Activated naive CD4-positive, alpha-beta T cell treated with anti-CD3 and anti-CD28 coated beads, Interleukin-2, amount 50 U/mL, for 24 hours (primary cell): ENCODE measurements at regions not wholly inside any gene's neighbourhood (a gene's known extent, or its start where the extent isn't known, plus 50 kb on each side); places are given as distances from the start of the nearest gene placed in this dataset.

Source experiments
- H3K27ac Mint-ChIP-seq: one replicate; pipeline ENCODE4 v1.8.0; 2021; ENCODE audit warnings: mild to moderate bottlenecking, mixed read lengths
- H3K27me3 Mint-ChIP-seq: one replicate; pipeline ENCODE4 v1.8.0; 2021; ENCODE audit warnings: mixed read lengths
- H3K36me3 Mint-ChIP-seq: one replicate; pipeline ENCODE4 v1.8.0; 2021; ENCODE audit warnings: mixed read lengths
- H3K4me1 Mint-ChIP-seq: one replicate; pipeline ENCODE4 v1.8.0; 2021; ENCODE audit warnings: mixed read lengths
- H3K4me3 Mint-ChIP-seq: one replicate; pipeline ENCODE4 v1.8.0; 2021; ENCODE audit warnings: mild to moderate bottlenecking, mixed read lengths
- H3K9me3 Mint-ChIP-seq: one replicate; pipeline ENCODE4 v1.8.0; 2021; ENCODE audit warnings: mixed read lengths

DNA sequence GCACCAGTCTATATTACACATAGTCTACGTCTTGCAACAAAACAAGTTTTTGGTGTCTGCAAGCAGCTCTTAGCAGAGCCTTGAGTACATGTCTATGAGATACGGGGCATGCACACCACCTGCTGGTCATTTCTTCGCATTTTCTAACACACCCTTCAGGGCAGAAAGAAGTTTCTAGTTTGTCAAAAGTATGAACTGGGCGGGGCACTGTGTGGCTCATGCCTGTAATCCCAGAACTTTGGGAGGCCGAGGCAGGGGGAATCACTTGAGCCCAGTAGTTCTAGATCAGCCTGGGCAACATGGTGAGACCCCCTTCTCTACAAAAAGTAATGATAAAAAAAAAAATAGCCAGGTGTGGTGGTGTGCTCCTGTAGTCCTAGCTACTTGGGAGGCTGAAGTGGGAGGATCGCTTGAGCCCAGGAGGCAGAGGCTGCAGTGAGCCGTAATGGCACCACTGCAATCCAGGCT, 64.2 kb upstream of the ARL8B start:
- Mint-ChIP-seq H3K27me3 (no peaks in the 10 kb centered on the region), H3K4me1 (peaks cover 11% of the 10 kb centered on the region), H3K36me3 (no peaks in the 10 kb centered on the region), H3K27ac (no peak overlapping the region), H3K9me3 (no peaks in the 10 kb centered on the region), H3K4me3 (no peak overlapping the region)

GRCh38 chr3:5058471-5058951, 63.6 kb upstream of the ARL8B start:
- Mint-ChIP-seq H3K4me3 (no peak overlapping the region), H3K27ac (no peak overlapping the region), H3K4me1 (peaks cover 11% of the 10 kb centered on the region), H3K27me3 (no peaks in the 10 kb centered on the region), H3K36me3 (no peaks in the 10 kb centered on the region), H3K9me3 (no peaks in the 10 kb centered on the region)

GRCh38 chr3:5059782-5060181, 62.3 kb upstream of the ARL8B start:
- H3K4me1 Mint-ChIP-seq: peaks cover 11% of the 10 kb centered on the region
- no peaks in the 10 kb centered on the region for H3K9me3 Mint-ChIP-seq
- H3K4me3 Mint-ChIP-seq: no peak overlapping the region
- no peaks in the 10 kb centered on the region for H3K36me3 Mint-ChIP-seq
- no peaks in the 10 kb centered on the region for H3K27me3 Mint-ChIP-seq
- H3K27ac Mint-ChIP-seq: no peak overlapping the region

DNA sequence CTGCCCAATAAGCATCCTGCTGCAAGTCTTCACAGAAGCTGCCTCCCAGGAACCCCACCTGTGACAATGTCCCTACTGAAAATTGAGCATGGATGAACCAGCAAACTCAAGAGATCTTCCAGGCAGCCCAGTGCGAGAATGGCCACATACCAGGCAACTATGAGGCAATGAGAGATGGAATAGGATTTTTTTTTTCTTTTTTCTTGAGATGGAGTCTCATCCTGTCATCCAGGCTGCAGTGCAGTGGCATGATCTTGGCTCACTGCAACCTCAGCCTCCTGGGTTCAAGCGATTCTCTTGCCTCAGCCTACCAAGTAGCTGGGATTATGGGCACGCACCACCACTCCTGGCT, 60.9 kb upstream of the ARL8B start:
- Mint-ChIP-seq H3K9me3 (no peaks in the 10 kb centered on the region), H3K36me3 (no peaks in the 10 kb centered on the region), H3K4me3 (no peak overlapping the region), H3K4me1 (peaks cover 5% of the 10 kb centered on the region), H3K27ac (no peak overlapping the region), H3K27me3 (no peaks in the 10 kb centered on the region)

DNA sequence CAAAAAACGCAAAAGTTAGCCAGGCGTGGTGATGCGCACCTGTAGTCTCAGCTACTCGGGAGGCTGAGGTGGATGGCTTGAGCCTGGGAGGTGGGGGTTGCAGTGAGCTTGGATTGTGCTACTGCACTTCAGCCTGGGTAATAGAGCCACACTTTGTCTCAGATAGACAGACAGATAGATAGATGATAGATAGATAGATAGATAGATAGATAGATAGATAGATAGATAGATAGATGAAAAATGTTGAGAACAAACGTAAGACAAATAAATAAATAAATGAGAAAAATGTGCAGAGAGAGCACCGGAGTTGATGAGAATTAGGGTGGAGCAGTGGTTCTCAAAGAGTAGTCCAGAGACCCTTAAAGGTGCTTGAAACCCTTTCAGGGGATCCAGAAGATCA, 58.4 kb upstream of the ARL8B start:
- Mint-ChIP-seq H3K27ac (no peak overlapping the region), H3K4me1 (no peaks in the 10 kb centered on the region), H3K9me3 (no peaks in the 10 kb centered on the region), H3K4me3 (no peak overlapping the region), H3K27me3 (no peaks in the 10 kb centered on the region), H3K36me3 (no peaks in the 10 kb centered on the region)

DNA sequence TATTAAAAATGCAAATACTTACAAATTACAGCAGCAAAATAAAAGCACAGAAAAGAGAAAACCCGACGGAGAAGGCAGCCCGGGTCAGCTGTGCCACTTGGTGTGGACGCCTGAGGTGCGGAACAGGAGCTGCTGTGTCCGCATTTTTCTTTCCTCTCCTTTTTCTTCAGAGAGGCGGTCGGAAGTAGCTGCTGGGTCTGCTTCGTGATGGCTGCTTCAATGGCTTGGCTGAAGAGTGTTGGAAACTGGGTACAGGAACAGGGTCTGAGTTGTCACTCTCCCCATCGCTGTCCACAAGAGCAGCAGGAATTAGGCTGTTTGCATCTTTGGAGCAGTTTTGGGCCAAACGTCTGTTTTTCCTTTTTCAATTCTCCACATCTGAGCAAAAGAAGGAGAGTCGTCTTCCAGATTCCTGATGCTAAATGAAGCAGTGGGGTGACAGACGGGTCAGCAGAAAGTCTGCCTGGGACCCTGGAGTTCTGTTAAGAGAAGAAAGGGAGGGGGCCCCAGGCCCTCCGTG, 53.5 kb upstream of the ARL8B start:
- Mint-ChIP-seq H3K27me3 (peaks cover 1% of the 10 kb centered on the region), H3K36me3 (no peaks in the 10 kb centered on the region), H3K4me3 (no peak overlapping the region), H3K4me1 (no peaks in the 10 kb centered on the region), H3K9me3 (no peaks in the 10 kb centered on the region), H3K27ac (no peak overlapping the region)

DNA sequence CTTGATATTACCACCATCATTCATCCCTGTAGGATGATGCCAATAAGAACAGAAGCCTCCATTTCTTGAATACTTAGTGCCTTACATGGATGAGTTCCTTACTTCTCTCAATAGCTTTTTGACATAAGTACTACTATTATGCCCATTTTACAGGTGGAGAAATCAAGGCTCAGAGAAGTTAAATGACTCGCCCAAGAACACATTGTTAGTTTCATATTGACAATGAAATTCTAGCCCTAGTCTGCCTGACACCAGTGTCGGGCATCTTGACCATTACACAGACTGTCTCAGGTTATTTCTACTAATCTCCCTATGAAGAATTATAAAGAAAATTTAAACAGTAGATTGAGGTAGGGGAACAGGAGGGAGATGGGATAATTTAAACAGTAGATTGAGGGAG, 52.5 kb upstream of the ARL8B start:
- H3K27ac Mint-ChIP-seq: no peak overlapping the region
- H3K4me3 Mint-ChIP-seq: no peak overlapping the region
- peaks cover 1% of the 10 kb centered on the region for H3K27me3 Mint-ChIP-seq

GRCh38 chr3:5071061-5071460, 51.0 kb upstream of the ARL8B start:
- H3K36me3 Mint-ChIP-seq: no peaks in the 10 kb centered on the region
- H3K27ac Mint-ChIP-seq: no peak overlapping the region
- peaks cover 1% of the 10 kb centered on the region for H3K27me3 Mint-ChIP-seq
- no peak overlapping the region for H3K4me3 Mint-ChIP-seq
- no peaks in the 10 kb centered on the region for H3K4me1 Mint-ChIP-seq
- no peaks in the 10 kb centered on the region for H3K9me3 Mint-ChIP-seq

More for the DNA sequence above, 52.5 kb upstream of the ARL8B start:
- H3K4me1 Mint-ChIP-seq: no peaks in the 10 kb centered on the region
- no peaks in the 10 kb centered on the region for H3K9me3 Mint-ChIP-seq
- H3K36me3 Mint-ChIP-seq: no peaks in the 10 kb centered on the region

DNA sequence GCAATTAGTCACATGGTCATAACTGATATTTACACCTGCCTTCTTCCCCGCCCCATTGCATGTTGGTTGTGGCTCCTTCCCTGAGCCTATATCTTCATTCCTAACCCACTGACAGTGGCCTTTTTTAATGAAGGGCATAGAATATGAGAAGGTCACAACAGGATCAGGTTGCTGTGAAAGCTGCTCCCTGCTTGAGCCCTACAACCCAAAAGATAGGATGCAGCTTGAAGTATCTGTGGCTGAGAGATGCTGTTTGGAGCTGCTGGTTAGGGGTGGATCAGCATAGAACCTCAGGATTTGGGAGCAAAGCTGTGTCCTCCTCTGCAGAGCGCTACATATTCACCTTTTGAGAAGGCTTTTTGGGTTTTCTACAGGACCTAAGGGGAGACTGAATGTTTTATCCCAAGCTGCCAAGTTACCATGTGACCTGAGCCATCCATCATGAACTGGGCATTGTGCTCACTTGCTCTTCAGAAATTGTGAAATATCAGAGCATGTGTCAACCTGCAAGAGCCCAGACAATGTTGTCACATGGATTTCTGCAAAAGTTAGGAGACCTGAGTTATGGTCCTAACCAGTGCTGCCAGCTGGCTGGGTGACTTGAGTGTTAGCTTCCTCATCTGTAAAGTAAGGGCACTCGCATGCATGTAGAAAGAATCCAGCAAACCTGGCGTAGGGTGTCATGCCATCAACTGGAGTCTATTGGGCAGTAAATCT, 49.8 kb upstream of the ARL8B start:
- Mint-ChIP-seq H3K4me1 (no peaks in the 10 kb centered on the region), H3K27ac (no peak overlapping the region), H3K4me3 (no peak overlapping the region), H3K27me3 (peaks cover 1% of the 10 kb centered on the region), H3K9me3 (no peaks in the 10 kb centered on the region), H3K36me3 (no peaks in the 10 kb centered on the region)
